H1 (cell line): ENCODE measurements at regions not wholly inside any gene's neighbourhood (a gene's known extent, or its start where the extent isn't known, plus 50 kb on each side); places are given as distances from the start of the nearest gene placed in this dataset.

Source experiments
- CTCF ChIA-PET: fragments of 300-600 bp; sonication (Branson Sonifier 250); formaldehyde crosslinking; loops from one replicate; lab custom pipeline; 2021; ENCODE audit not compliant: partially characterized antibody; lab: Charles Lee
- POLR2A ChIA-PET: fragments of 300-600 bp; sonication (Branson Sonifier 250); formaldehyde crosslinking; loops from one replicate; lab custom pipeline; 2021; ENCODE audit warnings: inconsistent platforms; ENCODE audit not compliant: partially characterized antibody; lab: Charles Lee
- DNase-seq, 2 experiments: peaks; one replicate each; pipeline versions ENCODE4 v3.0.0 to v3.0.0-alpha.2; 2010 to 2022; ENCODE audit warnings: low spot score in 2 of 2, low read depth in 1 of 2, mixed read lengths in 1 of 2
- FAIRE-seq: peaks from 2 replicates; lab custom pipeline; 2011; peaks lifted over from hg19 to GRCh38; lab: Jason Lieb, UNC
- H2AFZ ChIP-seq: 2 replicates; pipeline ENCODE4 v1.8.1; 2012; ENCODE audit warnings: low read length, inconsistent platforms
- H2AK5ac ChIP-seq: 2 replicates; pipeline ENCODE4 v1.6.1; 2013; ENCODE audit warnings: low read depth, low read length
- H2BK120ac ChIP-seq: replicated peaks from 2 replicates; pipeline ENCODE3; 2013; ENCODE audit warnings: low read depth, low read length, inconsistent platforms
- H2BK12ac ChIP-seq: 2 replicates; pipeline ENCODE4 v1.6.1; 2013; ENCODE audit warnings: low read depth, low read length
- H2BK15ac ChIP-seq: 2 replicates; pipeline ENCODE4 v1.6.1; 2013; ENCODE audit warnings: low read length
- H2BK20ac ChIP-seq: 2 replicates; pipeline ENCODE4 v1.6.1; 2013; ENCODE audit warnings: low read length
- H2BK5ac ChIP-seq: 2 replicates; pipeline ENCODE4 v1.6.1; 2013; ENCODE audit warnings: low read depth, low read length
- H3K14ac ChIP-seq: 2 replicates; pipeline ENCODE4 v1.6.1; 2013; ENCODE audit warnings: inconsistent platforms; ENCODE audit not compliant: insufficient read length
- H3K18ac ChIP-seq: 2 replicates; pipeline ENCODE4 v1.6.1; 2013; ENCODE audit warnings: low read length; ENCODE audit errors: extremely low read depth
- H3K23ac ChIP-seq: 2 replicates; pipeline ENCODE4 v1.6.1; 2013; ENCODE audit warnings: inconsistent platforms; ENCODE audit not compliant: insufficient read length
- H3K23me2 ChIP-seq: 2 replicates; pipeline ENCODE4 v1.6.1; 2013; ENCODE audit warnings: low read depth, low read length
- H3K27ac ChIP-seq: 2 replicates; pipeline ENCODE4 v1.6.1; 2011; ENCODE audit warnings: low read depth, low read length, inconsistent platforms
- H3K27me3 ChIP-seq, 4 experiments: replicated peaks in 1 of 4; 1 replicate in 1 of 4; 2 replicates in 3 of 4; pipeline versions ENCODE4 v1.6.1 to v1.8.1; 2011 to 2013; ENCODE audit warnings: low read length in 3 of 4, mild to moderate bottlenecking in 3 of 4, inconsistent platforms in 2 of 4, mixed read lengths in 2 of 4, moderate library complexity in 1 of 4; ENCODE audit not compliant: control insufficient read depth in 3 of 4, insufficient read depth in 3 of 4; ENCODE audit errors: extremely low read depth in 1 of 4
- H3K36me3 ChIP-seq, 4 experiments: 2 replicates each; pipeline versions ENCODE4 v1.6.1 to v1.8.1; 2011 to 2013; ENCODE audit warnings: mild to moderate bottlenecking in 4 of 4, low read length in 3 of 4, moderate library complexity in 2 of 4, control low read depth in 1 of 4, inconsistent platforms in 1 of 4; ENCODE audit not compliant: insufficient read depth in 4 of 4, control insufficient read depth in 2 of 4
- H3K4ac ChIP-seq: replicated peaks from 2 replicates; pipeline ENCODE3; 2013; ENCODE audit warnings: low read length, low read depth, mixed read lengths, inconsistent platforms; ENCODE audit not compliant: insufficient read length
- H3K4me1 ChIP-seq, 4 experiments: replicated peaks in 1 of 4; 1 replicate in 1 of 4; 2 replicates in 3 of 4; pipeline versions ENCODE4 v1.6.1 to v1.8.1; 2011 to 2013; ENCODE audit warnings: low read length in 3 of 4, inconsistent platforms in 2 of 4, mixed read lengths in 1 of 4; ENCODE audit not compliant: insufficient read depth in 4 of 4, control insufficient read depth in 3 of 4
- H3K4me2 ChIP-seq, 2 experiments: 2 replicates each; pipeline versions ENCODE4 v1.6.1 to v1.8.1; 2011 to 2013; ENCODE audit warnings: low read depth in 2 of 2, low read length in 2 of 2, control low read depth in 1 of 2, inconsistent platforms in 1 of 2, mild to moderate bottlenecking in 1 of 2; ENCODE audit not compliant: insufficient read depth in 1 of 2
- H3K4me3 ChIP-seq, 4 experiments: fragments of 200-600, 300-600 bp in 1 of 4; sonication (generic), shearing (Covaris generic), sonication (Bioruptor Twin) in 1 of 4; 2 replicates each; pipeline versions ENCODE4 v1.5.1 to v1.8.1; 2011 to 2016; ENCODE audit warnings: low read length in 4 of 4, low read depth in 3 of 4, control low read depth in 2 of 4, inconsistent platforms in 2 of 4, mild to moderate bottlenecking in 2 of 4, mixed read lengths in 1 of 4, moderate library complexity in 1 of 4; ENCODE audit not compliant: insufficient read depth in 2 of 4; ENCODE audit errors: extremely low read depth in 1 of 4
- H3K56ac ChIP-seq: replicated peaks from 2 replicates; pipeline ENCODE3; 2013; ENCODE audit warnings: low read depth, mild to moderate bottlenecking, mixed read lengths, low read length, inconsistent platforms; ENCODE audit not compliant: insufficient read length
- H3K79me1 ChIP-seq: 2 replicates; pipeline ENCODE4 v1.6.1; 2013; ENCODE audit warnings: low read depth, low read length, control low read depth
- H3K79me2 ChIP-seq, 2 experiments: 2 replicates each; pipeline versions ENCODE4 v1.6.1 to v1.8.1; 2012 to 2013; ENCODE audit warnings: low read length in 2 of 2, mild to moderate bottlenecking in 2 of 2, inconsistent platforms in 1 of 2; ENCODE audit not compliant: insufficient read depth in 2 of 2, control insufficient read depth in 1 of 2
- H3K9ac ChIP-seq, 4 experiments: replicated peaks in 1 of 4; 1 replicate in 1 of 4; 2 replicates in 3 of 4; pipeline versions ENCODE4 v1.6.1 to v1.8.1; 2011 to 2013; ENCODE audit warnings: low read depth in 3 of 4, low read length in 3 of 4, control low read depth in 2 of 4, mild to moderate bottlenecking in 2 of 4, moderate library complexity in 2 of 4, inconsistent platforms in 1 of 4; ENCODE audit errors: extremely low read depth in 1 of 4
- H3K9me3 ChIP-seq, 2 experiments: 2 replicates each; pipeline versions ENCODE4 v1.6.1 to v1.8.1; 2012 to 2013; ENCODE audit warnings: mild to moderate bottlenecking in 2 of 2, moderate library complexity in 2 of 2, control low read depth in 1 of 2, inconsistent platforms in 1 of 2, low read depth in 1 of 2, low read length in 1 of 2, mixed read lengths in 1 of 2; ENCODE audit not compliant: insufficient read depth in 2 of 2
- H4K20me1 ChIP-seq, 2 experiments: replicated peaks in 1 of 2; 2 replicates each; pipeline versions ENCODE3 to v1.8.1; 2011 to 2013; ENCODE audit warnings: inconsistent platforms in 2 of 2, low read length in 2 of 2, mild to moderate bottlenecking in 1 of 2; ENCODE audit not compliant: insufficient read depth in 2 of 2, control insufficient read depth in 1 of 2
- H4K5ac ChIP-seq: 2 replicates; pipeline ENCODE4 v1.6.1; 2013; ENCODE audit warnings: low read length, low read depth, mixed read lengths, inconsistent platforms; ENCODE audit not compliant: insufficient read length
- H4K8ac ChIP-seq: 2 replicates; pipeline ENCODE4 v1.8.0; 2013; ENCODE audit warnings: mild to moderate bottlenecking, moderate library complexity, low read length, inconsistent platforms; ENCODE audit not compliant: insufficient read depth; ENCODE audit errors: extremely low read depth
- H4K91ac ChIP-seq: replicated peaks from 2 replicates; pipeline ENCODE3; 2013; ENCODE audit warnings: low read length, mixed read lengths, inconsistent platforms; ENCODE audit not compliant: insufficient read length
- ATF2 ChIP-seq: IDR thresholded peaks from 2 replicates; pipeline ENCODE4 v1.6.1; 2012; ENCODE audit warnings: low read length, inconsistent platforms
- BCL11A ChIP-seq, 2 experiments: IDR thresholded peaks; one replicate each; pipeline ENCODE4 v1.6.1; 2011; ENCODE audit warnings: low read depth in 2 of 2, low read length in 2 of 2, mild to moderate bottlenecking in 2 of 2
- CTCF ChIP-seq, 3 experiments: IDR thresholded peaks; 1 replicate in 2 of 3; 2 replicates in 1 of 3; pipeline versions ENCODE4 v1.5.1 to v1.6.1; 2011; ENCODE audit warnings: low read length in 3 of 3, mild to moderate bottlenecking in 3 of 3, inconsistent platforms in 2 of 3, low read depth in 1 of 3, moderate library complexity in 1 of 3; ENCODE audit not compliant: insufficient read depth in 1 of 3; ENCODE audit errors: control extremely low read depth in 1 of 3
- FOSL1 ChIP-seq: IDR thresholded peaks from 2 replicates; pipeline ENCODE4 v1.6.1; 2011; ENCODE audit warnings: mild to moderate bottlenecking, low read depth, low read length, moderate library complexity; ENCODE audit not compliant: insufficient read depth
- KDM5A ChIP-seq: fragments of 200-600 bp; IDR thresholded peaks from 2 replicates; pipeline ENCODE4 v1.7.1; 2012; ENCODE audit warnings: mild to moderate bottlenecking, low read length, inconsistent platforms, mixed read lengths
- MAX ChIP-seq: IDR thresholded peaks from 2 replicates; pipeline ENCODE4 v1.6.1; 2012; ENCODE audit warnings: inconsistent platforms
- NRF1 ChIP-seq: IDR thresholded peaks from 2 replicates; pipeline ENCODE4 v1.6.1; 2011; ENCODE audit warnings: mild to moderate bottlenecking, low read depth, low read length, improper control_type of control experiment
- RXRA ChIP-seq: IDR thresholded peaks from 2 replicates; pipeline ENCODE4 v1.6.1; 2011; ENCODE audit warnings: low read depth, mild to moderate bottlenecking, low read length, moderate library complexity; ENCODE audit not compliant: insufficient read depth
- SIN3A ChIP-seq, 2 experiments: IDR thresholded peaks in 1 of 2; conservative IDR thresholded peaks in 1 of 2; 2 replicates each; pipeline ENCODE4 v1.6.1; 2011 to 2012; ENCODE audit warnings: low read length in 2 of 2, improper control_type of control experiment in 1 of 2, low read depth in 1 of 2, mild to moderate bottlenecking in 1 of 2
- SRF ChIP-seq: IDR thresholded peaks from 2 replicates; pipeline ENCODE4 v1.6.1; 2011; ENCODE audit warnings: mild to moderate bottlenecking, low read depth, low read length, moderate library complexity
- whole genome bisulfite sequencing, 2 experiments: shearing (Covaris generic) in 1 of 2; methylation state at CpG; one replicate each; pipeline versions ENCODE4 v1.1.6 to v1.1.7; 2013 to 2015; ENCODE audit warnings: low lambda C conversion rate in 2 of 2, mixed read lengths in 2 of 2, inconsistent platforms in 1 of 2, low coverage in 1 of 2, missing lambda C conversion rate in 1 of 2; ENCODE audit not compliant: insufficient replicate concordance in 2 of 2, insufficient coverage in 1 of 2, insufficient read length in 1 of 2; ENCODE audit errors: extremely low coverage in 1 of 2, missing lambda C conversion rate in 1 of 2; 5-methylcytosine and 5-hydroxymethylcytosine counted together

- Histone ChIP-seq H4K20me1 (no peaks in the 10 kb centered on the region), H3K4ac (no peak overlapping the region), H2AK5ac (no peak overlapping the region), H2BK15ac (no peak overlapping the region), H4K8ac (no peak overlapping the region), H2BK5ac (no peak overlapping the region), H3K9me3 (no peaks in the 10 kb centered on the region), H3K4me3 (no peak overlapping the region), H2BK12ac (no peak overlapping the region), H4K91ac (no peak overlapping the region), H3K23me2 (no peaks in the 10 kb centered on the region), H3K4me2 (no peak overlapping the region), H3K27me3 (peaks cover 0 to 1% (median 0%) of the 10 kb centered on the region in 4 experiments; a peak in 1 of 7 replicates), H3K4me1 (no peaks in the 10 kb centered on the region), H3K23ac (no peak overlapping the region), H3K56ac (no peak overlapping the region), H2BK20ac (no peak overlapping the region), H4K5ac (no peak overlapping the region), H3K18ac (no peak overlapping the region), H2BK120ac (no peak overlapping the region), H2AFZ (no peak overlapping the region), H3K9ac (no peak overlapping the region), H3K36me3 (no peaks in the 10 kb centered on the region), H3K27ac (no peak overlapping the region), H3K79me2 (no peaks in the 10 kb centered on the region), H3K79me1 (no peaks in the 10 kb centered on the region), H3K14ac (no peak overlapping the region)
- ChIA-PET CTCF (interaction anchor here (0.7 to 12.4 kb wide), 5 partner anchors 9 to 286 kb away, joined by 3 to 302 read pairs (median 4); no protein-coding TSS in a partner anchor), POLR2A (no interaction called here)
- DNase-seq: no peak
- WGBS, 2 experiments: 87% methylated on average over 3 of the region's 3 CpGs; no CpG with 5 or more reads in 1 of the 2 experiments
- FAIRE-seq: no peak
- TF ChIP-seq NRF1 (no peak), SRF (no peak), SIN3A (conservative IDR thresholded peaks at IDR 0.05 in 1 of 2, IDR thresholded peaks at IDR 0.05 in 1 of 2; ENCODE audit: low read depth in 1 of 2, low read length in 2 of 2) (no peak), KDM5A (no peak), FOSL1 (no peak), CTCF (IDR thresholded peaks at IDR 0.05; ENCODE audit: control extremely low read depth in 1 of 3, insufficient read depth in 1 of 3, low read depth in 1 of 3, low read length in 3 of 3) (no peak), MAX (no peak), BCL11A (IDR thresholded peaks at IDR 0.05; ENCODE audit: low read depth in 2 of 2, low read length in 2 of 2) (no peak), RXRA (no peak), ATF2 (no peak)
Measured at GRCh38 chr7:142311876-142312275, 54.0 kb upstream of the PRSS58 start.
